SW 1271 (cell line): ENCODE measurements at regions not wholly inside any gene's neighbourhood (a gene's known extent, or its start where the extent isn't known, plus 50 kb on each side); places are given as distances from the start of the nearest gene placed in this dataset.
"Not testable (repeated sequence)": the region's sequence is repeated elsewhere in the genome, so short reads cannot be mapped to it uniquely, and the experiment has no call there.

Experiments
- DNase-seq, 2 experiments: peaks; one replicate each; lab custom pipeline; 2025; lab: John Stamatoyannopoulos, UW

DNA sequence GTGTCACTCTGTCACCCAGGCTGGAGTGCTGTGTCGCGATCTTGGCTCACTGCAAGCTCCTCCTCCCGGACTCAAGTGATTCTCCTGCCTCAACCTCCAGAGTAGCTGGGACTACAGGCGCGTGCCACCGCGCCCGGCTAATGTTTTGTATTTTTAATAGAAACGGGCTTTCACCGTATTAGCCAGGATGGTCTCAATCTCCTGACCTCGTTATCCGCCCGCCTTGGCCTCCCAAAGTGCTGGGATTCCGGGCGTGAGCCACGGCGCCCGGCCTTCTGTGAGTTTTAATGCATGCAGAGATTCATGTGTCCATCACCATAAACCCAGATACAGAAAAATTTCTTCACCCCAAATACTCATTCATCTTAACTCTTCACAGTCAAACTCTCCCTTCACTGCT, 1046.7 kb downstream of the CDH9 start:
- DNase-seq = no peak

DNA sequence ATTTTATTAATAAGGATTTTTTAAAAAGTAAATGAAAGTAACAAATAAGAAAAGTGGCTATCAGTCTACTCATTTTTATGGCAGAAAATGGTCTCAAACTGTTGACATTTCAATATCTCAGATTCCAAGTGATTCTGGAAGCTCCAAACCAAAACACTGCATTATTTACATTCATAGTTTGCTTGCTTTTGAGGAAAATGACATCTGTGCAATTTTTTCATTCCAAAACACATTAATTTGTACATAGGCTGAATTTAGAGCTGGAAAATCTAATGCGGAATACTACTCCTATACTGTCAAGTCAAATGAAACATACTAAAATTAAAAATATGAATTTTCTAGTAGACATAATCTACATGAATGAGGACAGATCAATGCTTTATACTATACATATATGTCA, 1047.6 kb downstream of the CDH9 start:
- no peak for DNase-seq

DNA sequence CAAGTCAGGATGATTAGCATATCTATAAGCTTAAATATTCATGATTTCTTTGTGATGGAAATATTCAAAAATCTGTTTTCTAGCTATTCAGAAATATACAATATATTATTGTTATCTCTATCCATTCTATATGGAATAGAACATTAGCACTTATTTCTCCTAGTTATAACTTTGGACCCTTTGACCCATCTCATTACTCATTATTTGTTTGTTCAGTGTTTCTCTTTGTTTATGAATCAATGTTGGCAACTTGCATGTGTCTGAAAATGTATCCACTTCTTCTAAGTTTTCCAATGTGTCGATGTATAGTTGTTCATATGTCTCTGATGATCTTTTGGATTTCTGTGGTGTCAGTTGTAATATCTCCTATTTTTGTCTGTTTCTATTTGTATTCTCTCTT, 1059.3 kb downstream of the CDH9 start:
- no peak for DNase-seq

DNA sequence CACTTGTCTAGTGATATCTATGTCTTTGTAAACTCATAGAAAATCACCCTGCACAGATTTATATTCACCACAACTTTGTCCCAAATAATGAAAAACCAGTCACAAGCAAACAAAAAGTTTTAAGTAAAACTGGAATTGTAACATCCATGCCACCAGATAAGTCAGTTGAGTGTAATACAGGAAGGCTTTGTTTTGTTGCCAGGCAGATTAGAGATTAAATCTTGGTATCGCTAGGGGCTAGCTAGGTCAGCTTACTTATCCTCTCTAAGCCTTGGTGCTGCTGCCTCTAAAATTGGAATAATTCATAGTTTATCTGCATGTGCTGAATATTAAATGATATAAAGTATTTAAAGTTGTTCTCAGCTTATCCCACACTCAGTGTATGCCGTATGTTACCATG, 1062.5 kb downstream of the CDH9 start:
- DNase-seq = no peak

DNA sequence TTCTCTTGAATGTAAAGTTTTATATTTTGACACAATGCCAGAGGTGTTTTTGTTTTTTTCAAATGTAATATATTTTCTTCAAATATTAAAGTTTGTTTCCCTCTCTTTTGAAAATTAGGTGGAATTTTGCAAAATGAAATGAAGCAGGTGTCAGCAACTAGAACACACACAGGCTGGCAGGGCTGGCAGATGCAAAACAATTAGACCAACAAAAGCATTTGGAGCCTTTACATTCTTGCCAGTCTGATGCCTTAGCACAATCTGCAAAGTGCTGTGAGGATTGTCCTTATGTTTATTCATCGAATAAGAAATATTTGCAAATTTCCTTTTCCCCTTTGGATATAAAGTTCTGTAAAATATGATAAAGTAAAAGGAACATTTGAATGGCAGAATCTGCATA, 1063.9 kb downstream of the CDH9 start:
- no peak for DNase-seq

DNA sequence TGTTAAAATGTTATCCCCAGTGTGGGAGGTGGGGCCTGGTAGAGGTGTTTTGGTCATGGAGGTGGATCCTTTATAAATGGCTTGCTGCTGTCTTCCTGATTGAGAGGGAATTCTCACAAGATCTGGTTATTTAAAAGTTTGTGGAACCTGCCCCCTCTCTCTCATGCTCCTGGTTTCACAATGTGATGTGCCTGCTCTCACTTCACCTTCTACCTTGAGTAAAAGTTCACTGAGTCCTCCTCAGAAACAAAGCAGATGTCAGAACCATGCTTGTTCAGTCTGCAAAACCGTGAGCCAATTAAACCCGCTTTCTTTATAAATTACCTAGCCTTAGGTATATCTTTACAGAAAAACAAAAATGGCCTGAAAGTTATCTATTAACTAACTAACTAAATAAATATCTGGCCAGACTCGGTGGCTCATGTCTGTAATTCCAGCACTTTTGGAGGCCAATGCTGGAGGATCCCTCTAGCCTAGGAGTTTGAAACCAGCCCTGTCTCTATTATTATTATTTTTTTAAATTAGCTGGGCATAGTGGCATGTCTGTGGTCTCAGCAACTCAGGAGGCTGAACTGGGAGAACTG, 1067.4 kb downstream of the CDH9 start:
- DNase-seq = no peak

DNA sequence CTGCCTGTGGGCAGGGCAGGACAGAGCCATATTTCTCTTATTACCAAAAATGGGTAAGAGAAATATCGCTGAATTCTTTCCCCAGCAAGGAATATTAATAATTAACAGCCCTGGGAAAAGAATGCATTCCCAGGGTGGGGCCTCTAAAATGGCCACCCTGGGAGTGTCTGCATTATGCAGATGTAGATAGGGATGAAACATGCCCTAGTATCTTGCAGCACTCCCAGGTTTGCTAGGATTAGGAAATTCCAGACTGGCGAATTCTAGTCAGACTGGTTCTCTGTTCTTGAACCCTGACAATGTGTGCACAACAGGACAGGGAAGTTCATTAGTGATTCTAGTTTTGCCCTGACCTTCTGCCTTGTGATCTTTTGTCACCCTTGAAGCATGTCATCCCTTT, 1069.3 kb downstream of the CDH9 start:
- DNase-seq = not testable (repeated sequence)

DNA sequence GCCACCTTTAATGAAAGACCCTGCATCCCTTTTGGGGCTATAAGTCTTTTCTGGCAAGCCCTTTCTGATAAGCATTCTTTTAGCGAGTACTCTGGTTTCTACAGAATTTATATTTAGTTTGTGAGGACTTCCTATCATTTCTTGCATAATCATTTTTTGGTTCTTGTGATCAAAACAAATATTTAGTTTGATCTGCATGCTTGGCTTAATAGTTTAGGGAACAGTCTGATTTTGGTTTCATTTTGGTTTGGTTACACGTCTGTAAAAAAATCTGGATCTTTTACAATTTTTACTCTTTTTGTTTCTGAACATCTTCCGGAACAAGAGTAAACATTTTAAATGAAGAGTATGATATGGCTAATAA, 1074.4 kb downstream of the CDH9 start:
- DNase-seq = no peak

DNA sequence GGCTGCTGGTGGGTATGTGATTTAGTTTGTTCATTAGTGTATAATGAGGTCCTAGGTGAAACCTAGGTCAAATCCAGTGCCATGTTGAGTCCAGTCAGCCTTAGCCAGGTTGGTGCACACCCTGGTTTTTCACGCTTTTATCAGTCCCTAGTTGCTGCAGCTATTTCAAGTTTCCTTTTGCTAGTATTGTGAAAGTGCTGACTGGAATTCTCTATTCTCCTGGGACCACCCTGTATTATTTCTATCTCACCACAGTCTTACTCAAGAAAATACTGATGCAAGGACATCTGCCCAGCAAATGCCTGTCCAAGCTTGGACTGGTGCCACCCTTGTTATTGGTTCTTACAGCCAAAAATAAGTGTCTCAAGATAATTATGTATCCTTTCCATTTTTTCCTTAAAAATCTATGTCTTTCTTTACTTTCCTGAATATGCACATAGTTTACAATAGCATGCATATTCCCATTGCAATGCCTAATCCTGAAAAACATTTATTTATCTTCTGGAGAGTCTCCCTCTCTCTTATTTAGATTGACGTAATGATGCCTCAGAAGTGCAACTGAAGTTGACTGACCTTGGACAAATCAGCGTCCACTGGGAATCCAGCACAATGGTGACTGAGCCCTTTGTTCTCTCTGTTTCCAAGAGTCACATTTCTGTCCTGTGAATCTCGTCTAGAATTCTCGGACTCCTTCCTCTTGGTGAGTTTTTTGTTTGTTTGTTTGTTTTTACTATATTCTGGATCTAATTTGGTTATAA, 1075.0 kb downstream of the CDH9 start:
- DNase-seq = no peak

DNA sequence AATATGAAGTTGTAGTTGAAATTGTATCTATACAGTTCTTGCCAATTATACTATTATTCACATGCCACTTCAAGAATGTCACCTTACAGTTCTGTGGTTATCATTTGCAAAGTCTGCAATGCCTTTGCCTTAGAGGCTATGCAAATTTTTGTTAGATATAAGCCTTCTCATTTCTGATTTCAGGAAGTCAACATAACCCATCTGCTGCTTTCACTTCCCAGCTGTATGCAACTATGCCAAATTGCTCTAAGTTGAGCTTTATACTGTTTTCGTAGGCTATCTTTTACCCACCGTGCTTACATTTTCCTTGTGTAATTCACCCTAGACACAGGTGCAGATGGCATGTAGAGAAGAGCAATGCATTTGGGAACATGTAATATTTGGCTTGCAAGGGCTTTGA, 1083.0 kb downstream of the CDH9 start:
- no peak for DNase-seq

DNA sequence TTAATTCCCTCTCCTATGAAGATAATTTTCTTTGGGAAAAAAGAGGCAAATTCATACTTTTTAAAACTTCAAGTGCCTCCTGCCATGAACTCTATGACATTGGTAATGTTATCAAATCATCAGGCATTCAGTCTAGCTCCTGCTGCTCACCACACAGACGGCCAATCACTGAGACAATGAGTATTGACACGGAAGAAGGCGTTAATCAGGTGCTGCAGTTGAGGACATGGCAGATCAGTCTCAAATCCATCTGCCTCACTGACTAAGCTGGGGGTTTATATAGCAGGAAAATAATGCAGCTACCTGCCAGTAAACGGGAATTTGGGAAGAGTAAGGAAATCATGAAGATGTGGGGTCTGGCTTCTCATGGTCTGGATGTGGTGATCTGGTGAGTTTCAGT, 1087.7 kb downstream of the CDH9 start:
- no peak for DNase-seq

DNA sequence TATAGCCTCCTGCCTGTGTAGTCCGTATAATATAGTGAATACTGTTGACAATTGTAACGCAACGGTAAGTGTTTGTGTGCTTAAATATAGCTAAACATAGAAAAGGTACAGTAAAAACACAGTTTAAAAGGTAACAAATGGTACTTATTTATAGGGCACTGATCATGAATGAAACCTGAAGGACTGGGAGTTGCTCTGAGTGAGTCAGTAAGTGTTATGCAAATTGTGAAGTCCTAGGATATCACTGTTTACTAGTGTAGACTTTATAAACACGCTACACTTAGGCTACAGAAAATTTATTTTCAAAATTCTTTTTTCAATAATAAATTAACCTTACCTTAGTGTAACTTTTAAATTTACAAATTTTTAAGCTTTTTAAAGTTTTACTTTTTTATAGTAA, 1090.1 kb downstream of the CDH9 start:
- DNase-seq = no peak

DNA sequence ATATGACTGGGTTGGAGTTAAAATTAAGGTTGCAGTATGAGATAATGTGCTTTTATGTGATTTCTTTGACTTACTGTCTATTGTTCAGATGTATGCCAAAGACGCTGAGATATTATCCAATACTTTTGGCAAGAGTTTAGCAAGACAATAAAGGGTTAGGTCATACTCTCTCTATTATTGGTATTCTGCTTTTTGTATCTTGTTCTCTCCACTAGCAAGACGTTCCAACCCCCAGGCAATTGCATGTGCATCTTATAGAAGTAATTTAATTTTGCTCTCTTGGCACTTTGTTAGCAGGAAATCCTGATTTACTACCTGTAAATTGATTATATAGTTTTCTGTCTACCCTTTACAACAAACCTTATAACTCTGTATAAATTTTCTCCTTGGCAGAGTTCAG, 1093.6 kb downstream of the CDH9 start:
- DNase-seq = no peak

DNA sequence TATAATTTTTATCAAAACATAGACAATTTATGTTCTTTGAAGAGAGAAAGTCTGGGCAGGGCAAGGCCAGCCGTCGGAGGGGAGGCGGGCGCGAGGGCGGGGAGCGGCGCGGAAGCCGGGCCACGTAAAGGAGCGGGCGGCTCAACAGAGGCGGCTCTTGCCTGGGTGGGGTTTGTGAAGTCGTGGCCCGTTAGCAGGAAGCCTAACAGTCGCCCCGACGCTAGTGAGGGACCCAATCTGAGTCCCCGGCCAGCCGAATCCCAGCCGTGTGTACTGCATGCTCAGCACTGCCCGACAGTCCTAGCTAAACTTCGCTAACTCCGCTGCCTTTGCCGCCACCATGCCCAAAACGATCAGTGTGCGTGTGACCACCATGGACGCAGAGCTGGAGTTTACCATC, 1129.2 kb downstream of the CDH9 start:
- DNase-seq = no peak

DNA sequence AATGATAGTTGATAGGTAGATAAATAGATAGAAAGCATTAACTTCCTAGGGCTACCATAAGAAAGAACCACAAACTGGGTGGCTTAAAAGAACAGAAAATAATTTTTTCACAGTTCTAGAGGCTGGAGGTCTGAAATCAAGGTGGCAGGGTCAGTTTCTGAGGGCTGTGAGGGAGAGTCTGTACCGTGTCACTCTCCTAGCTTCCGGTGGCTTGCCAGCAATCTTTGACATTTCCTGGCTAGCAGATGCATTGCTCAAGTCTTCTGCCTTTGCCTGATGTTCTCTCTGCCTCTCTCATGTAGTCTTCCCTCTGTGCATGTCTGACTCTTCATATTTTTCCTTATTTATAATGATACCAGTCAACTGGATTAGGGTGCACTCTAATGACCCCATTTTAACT, 1132.7 kb downstream of the CDH9 start:
- DNase-seq = no peak

DNA sequence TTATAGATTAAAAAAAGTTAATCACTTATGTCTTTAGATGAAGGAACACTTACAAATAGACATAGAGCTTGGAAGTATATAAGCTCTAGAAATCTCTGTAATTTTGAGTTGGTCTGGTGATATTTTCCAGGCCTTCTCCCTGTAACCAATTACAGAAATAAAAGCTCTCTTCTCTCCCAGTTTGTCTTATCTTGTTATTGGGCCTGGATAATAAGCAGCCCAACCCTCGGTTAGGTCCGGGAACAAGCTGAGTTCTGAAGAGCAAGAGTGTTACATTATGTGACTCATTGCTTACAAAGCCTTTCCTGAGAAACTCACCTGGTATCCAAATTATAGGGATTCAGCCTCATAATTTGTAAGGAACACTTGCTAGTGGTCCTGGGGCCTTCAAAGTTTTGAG, 1146.2 kb downstream of the CDH9 start:
- DNase-seq = no peak

DNA sequence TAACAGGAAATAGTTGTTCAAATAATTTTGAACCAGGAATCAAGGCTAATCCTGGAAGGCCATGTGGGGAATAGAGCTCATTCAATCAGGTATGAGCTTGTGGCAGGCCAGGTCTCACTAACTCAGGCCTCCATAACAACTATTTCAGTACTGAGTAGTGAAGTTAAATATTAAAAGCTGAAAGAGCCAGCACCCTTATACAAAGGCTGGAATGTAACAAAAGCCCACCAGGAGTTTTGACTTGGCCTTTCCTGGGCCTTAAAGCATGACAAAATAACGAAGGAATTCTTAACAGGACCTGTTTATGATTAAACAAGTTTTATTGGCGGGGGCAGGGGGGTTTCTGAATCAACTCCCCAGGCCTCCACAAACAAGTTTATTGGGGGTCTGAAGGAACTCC, 1146.7 kb downstream of the CDH9 start:
- no peak for DNase-seq

DNA sequence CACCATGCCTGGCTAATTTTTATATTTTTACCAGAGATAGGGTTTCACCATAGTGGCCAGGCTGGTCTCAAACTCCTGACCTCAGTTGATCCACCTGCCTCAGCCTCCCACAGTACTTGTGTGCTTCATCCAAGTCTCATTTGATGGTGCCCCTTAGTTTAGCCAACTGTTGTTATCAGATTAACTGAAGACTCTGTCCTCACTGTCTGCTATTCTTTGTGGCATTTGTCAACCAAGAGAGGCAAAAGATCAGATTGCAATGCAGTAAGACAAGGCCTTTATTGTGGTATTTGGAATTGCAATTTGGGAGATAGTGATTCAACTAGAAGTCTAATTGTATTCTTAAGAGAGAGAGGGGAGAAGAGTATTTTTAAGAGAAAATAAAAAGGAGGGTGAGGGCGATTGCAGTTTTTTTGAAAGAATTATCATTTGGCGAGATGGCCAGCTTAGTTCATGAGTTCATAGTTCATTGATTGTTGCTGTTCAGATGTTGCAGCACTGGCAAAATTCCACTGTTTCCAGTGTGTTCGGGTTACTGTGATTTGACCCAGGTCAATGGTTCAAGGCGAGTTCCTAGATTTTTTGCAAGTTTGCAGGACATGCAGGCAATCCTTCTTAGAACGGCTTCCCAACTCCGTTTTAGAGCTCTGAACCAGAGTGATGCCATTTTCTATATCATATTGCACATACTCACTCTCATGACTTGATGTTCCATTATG, 1156.9 kb downstream of the CDH9 start:
- no peak for DNase-seq

DNA sequence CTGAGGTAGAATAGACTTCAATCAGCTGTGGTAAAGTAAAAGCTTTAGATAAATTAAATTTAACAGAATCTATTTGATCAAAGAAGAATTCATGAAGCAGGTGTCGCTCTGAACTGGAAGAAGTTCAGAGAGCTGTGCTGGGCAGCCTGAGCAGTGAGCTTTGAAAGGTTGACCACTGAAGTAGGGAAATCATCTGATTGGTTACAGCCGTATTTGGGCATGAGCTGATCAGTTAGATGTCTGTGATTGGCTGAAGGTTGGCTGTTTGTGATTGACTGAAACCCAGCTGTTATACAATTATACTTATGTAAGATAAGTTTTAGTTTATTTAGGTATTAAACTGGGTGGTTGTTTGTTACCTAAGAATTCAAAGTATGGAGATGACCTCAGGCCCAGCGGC, 1174.6 kb downstream of the CDH9 start:
- no peak for DNase-seq

DNA sequence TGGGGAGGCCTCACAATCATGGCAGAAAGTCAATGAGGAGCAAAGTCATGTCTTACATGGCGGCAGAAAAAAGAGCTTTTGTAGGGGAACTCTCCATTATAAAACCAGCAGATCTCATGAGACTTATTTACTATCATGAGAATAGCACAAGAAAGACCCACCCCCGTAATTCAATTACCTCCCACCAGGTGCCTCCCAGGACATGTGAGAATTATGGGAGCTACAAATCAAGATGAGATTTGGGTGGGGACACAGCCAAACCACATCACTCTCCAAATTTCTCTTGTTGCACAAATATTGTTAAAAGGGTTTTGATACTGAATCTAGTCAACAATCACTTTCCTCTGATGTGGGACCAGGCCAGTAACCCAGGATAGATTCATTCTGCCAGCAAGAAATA, 1176.1 kb downstream of the CDH9 start:
- DNase-seq = no peak

DNA sequence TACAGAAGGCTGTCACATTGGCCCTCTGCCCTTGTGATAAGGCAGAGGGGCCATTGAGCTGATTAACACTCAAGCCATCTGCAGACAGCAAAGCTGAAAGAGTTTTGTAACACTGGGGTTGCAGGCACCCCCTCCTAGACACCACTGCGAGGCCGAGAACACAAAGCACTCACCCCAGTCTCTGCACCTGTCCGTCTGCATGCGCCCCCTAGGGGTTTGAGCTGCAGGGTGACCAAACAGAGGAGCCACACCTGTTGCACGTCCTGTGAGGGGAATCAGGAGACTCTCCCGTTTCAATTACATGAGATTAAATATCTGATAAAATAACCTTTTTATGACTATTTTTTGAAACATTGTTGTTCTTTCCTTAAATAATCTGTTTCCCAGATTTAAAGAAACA, 1180.4 kb downstream of the CDH9 start:
- no peak for DNase-seq

DNA sequence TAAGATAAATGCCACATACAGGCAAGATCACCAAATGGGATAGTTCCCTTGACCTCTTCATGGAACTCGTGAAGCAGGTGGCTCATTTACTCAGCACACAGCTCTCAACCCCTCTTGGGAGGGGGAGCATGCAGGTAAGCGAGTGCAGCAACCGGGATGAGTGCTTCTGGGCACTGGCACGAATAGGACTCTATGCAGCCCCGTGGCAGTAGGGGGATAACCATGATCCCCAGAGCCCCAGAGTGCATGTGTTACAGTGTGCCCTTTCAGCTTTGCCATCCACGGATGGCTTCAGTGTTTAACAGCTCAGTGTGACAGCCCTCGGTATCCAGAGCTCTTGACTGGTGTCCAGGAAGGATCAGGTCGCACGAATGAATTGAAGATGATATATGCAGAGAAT, 1187.1 kb downstream of the CDH9 start:
- no peak for DNase-seq

DNA sequence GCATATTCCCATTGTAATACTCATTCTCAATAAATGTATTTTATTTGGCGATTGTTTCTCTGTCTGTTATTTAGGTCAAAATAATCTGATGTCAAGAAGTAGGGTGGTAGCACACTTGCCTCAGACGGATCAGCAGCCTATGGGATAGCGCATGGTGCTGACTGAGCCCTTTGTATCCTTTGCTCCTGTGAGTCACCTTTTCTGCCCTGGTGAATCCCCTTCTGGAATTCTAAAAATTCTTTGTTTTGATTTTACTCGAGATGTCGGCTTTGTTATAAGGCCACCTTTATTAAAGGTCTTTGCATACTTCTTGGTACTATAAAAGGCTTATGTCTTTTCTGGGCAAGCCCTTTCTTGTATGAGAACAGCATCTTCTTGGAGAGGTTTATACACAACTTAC, 1187.8 kb downstream of the CDH9 start:
- peak in 1 of 2 experiments; percentile 2 for DNase-seq

DNA sequence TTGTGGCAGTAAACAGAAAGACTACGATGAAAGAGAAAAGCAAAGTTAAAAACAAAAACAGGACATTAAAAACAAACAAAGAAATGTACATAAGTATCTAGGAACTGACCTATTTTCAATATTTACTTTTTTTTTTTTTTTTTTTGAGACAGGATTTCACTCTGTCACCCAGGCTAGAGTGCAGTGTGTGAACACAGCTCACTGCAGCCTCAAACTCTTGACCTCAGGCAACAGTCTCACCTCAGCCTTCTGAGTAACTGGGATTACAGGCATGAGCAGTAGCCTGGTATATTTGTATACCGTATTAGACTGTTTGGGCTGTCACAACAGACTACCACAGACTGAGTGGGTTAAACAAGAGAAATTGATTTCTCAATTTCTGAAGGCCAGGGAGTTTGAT, 1189.1 kb downstream of the CDH9 start:
- DNase-seq = no peak
